Cardiac fibroblast (primary cell): ENCODE measurements at regions not wholly inside any gene's neighbourhood (a gene's known extent, or its start where the extent isn't known, plus 50 kb on each side); places are given as distances from the start of the nearest gene placed in this dataset.

Experiments
- DNase-seq, 2 donors: peaks; one replicate each; pipeline versions ENCODE4 v3.0.0 to v3.0.0-alpha.2; 2010; ENCODE audit warnings: low read depth in 2 of 2
- H3K4me3 ChIP-seq, 2 donors: replicated peaks in 1 of 2; 1 replicate in 1 of 2; 2 replicates in 1 of 2; pipeline ENCODE4 v1.5.1; 2011; ENCODE audit warnings: low read depth in 2 of 2, low read length in 2 of 2, mild to moderate bottlenecking in 2 of 2, moderate library complexity in 1 of 2
- TF ChIP-seq, protein P1 (sequence below): IDR thresholded peaks from one replicate; pipeline ENCODE4 v1.5.1; 2011; ENCODE audit warnings: low read depth, mild to moderate bottlenecking, low read length, inconsistent platforms

DNA sequence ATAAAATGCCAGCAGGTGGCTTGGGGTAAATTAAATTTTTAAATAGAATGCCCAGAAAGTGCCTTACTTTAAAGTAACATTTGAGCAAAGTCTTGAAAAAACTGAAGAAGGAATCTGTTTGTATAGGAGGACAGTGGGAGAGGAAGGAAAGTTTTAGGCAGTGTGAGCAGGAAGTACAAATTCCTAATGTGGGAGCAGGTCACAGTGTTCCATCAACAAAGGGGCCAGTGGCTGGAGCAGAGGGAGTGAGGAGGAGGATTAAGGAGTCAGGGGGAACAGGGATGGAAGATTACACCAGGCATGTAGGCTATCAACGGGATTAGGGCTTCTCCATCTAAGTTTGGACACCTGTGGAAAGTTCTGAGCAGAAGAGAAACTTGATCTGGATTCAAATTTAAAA is 439.2 kb upstream of the REG3G start:
- DNase-seq = no peak
- TF ChIP-seq, protein P1, sequence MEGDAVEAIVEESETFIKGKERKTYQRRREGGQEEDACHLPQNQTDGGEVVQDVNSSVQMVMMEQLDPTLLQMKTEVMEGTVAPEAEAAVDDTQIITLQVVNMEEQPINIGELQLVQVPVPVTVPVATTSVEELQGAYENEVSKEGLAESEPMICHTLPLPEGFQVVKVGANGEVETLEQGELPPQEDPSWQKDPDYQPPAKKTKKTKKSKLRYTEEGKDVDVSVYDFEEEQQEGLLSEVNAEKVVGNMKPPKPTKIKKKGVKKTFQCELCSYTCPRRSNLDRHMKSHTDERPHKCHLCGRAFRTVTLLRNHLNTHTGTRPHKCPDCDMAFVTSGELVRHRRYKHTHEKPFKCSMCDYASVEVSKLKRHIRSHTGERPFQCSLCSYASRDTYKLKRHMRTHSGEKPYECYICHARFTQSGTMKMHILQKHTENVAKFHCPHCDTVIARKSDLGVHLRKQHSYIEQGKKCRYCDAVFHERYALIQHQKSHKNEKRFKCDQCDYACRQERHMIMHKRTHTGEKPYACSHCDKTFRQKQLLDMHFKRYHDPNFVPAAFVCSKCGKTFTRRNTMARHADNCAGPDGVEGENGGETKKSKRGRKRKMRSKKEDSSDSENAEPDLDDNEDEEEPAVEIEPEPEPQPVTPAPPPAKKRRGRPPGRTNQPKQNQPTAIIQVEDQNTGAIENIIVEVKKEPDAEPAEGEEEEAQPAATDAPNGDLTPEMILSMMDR = no peak
- no peak overlapping the region for H3K4me3 ChIP-seq

DNA sequence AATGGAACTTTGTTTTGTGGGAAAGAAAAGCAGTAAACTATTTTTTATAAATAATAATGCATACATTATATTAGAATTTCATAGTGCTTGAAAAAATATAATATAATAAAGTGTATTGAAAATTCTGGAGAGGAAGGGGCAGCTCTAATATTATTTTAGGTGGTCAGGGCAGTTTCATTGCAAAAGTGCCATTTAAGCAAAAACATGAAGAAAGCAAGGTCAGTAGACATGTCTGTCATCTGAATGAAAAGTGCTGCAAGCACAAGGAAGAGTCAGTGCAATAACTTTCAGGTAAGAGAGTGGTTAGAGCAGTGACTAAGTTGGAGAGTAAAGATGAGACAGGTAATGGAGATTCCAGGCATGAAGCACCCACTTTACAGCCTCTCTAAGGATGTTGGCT is 435.6 kb upstream of the REG3G start:
- no peak overlapping the region for H3K4me3 ChIP-seq
- TF ChIP-seq, protein P1 = no peak
- DNase-seq = no peak

DNA sequence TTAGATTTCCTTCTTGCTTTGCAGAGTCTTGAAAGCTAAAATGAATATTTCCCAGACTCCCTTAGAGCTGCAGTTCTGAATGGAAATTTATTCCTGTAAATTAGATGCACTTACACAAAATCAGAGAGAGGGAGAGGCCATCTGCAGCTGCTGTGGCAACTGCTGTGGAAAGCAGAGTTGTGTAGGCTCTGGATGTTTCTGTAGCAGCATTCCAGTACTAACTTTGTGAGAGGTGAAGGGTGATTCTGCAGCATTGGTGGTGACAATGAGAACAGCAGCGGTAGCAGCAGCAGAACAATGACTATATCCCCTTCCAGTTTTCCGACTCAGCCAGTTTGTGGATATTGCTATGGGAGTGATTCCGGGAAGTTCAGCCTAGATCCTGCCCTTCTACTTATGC is 433.0 kb upstream of the REG3G start:
- TF ChIP-seq, protein P1 = no peak
- no peak overlapping the region for H3K4me3 ChIP-seq
- DNase-seq = no peak

DNA sequence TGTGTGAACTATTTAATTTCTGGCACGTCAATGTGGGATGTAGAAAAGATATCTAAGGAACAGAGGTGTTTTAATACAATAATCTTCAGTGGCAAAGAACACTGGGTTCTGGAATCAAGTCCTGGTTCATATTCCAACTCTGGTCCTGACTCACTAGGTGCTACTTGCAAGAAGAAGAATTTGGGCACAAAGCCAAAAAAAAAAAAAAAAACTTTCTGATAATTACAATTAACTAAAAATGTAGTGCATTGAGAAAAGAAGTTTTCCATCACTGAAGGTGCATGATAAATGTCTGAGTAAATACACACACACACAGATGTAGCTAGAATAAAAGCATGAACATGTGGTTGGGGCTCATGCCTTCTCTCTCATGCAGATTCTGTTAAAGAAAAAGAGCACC is 424.4 kb upstream of the REG3G start:
- H3K4me3 ChIP-seq = no peak overlapping the region
- peak in 1 of 2 donors; percentile 0 for DNase-seq
- TF ChIP-seq, protein P1 = no peak

DNA sequence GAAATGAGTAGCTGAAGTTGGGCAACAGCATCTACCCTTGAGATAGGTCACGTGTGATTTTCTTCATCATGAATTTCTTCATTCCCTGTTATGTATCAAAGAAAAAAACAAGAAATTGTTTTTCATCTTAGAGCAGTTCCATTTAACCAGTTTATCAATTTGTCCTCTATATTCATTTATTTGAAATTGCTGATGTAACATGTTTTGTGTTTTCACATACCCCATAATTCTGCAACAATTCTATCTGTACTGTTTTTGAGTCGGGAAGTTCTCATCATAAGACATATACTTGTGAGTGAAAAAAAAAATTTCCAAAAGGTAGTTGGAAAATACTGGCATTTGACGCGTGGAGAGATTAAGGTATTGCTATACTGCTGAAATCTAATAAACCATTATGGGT is 422.6 kb upstream of the REG3G start:
- TF ChIP-seq, protein P1 = no peak
- DNase-seq = no peak
- H3K4me3 ChIP-seq = no peak overlapping the region

DNA sequence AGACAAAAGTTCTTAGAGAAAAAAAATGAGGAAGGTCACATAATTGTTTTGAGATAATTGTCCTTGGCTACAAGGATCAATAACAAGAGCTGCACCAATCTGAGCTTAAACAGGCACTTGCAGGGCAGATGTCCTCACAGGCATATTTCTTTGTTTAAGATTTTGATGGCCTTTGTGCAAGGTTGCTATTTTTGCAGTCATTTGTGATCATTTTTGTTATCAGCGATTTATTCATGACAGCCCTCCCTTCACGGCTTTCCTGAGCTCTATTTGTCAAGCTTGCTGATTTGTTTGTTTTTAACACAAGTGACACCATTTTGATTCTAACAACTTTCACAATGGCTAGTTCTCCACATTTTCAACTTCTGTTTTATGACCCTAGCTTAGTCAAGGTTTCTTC is 418.6 kb upstream of the REG3G start:
- TF ChIP-seq, protein P1 = no peak
- DNase-seq = no peak
- no peak overlapping the region for H3K4me3 ChIP-seq

DNA sequence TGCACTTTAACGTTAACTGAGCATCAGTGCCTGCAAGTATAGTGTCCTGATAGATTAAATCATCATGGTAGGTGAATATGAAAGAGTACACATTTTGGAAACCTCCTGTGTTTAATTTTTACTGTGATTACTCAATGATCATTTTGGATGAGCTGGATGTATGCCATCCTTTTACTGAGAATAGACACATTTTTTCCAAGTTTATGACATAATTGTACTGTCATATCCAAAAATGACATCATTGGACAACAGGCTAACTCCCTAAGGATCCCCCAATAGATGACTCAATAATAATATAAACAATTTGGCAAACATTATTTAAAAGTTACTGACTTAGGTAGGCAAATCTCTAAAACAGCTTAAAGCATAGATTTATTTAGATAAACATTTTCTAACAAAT is 410.8 kb upstream of the REG3G start:
- TF ChIP-seq, protein P1 = no peak
- H3K4me3 ChIP-seq = no peak overlapping the region
- no peak for DNase-seq
